Bronchial epithelial cell (primary cell): ENCODE measurements at regions not wholly inside any gene's neighbourhood (a gene's known extent, or its start where the extent isn't known, plus 50 kb on each side); places are given as distances from the start of the nearest gene placed in this dataset.

Experiments used
- DNase-seq: peaks from one replicate; pipeline ENCODE4 v3.0.0-alpha.2; 2010; ENCODE audit warnings: low read depth
- FAIRE-seq: peaks from 2 replicates; lab custom pipeline; 2011; peaks lifted over from hg19 to GRCh38; lab: Jason Lieb, UNC
- H3K27me3 ChIP-seq: 2 replicates; pipeline ENCODE4 v1.5.1; 2011; ENCODE audit warnings: low read length; ENCODE audit not compliant: control insufficient read depth, insufficient read depth
- H3K36me3 ChIP-seq: 2 replicates; pipeline ENCODE4 v1.5.1; 2011; ENCODE audit warnings: low read length; ENCODE audit not compliant: control insufficient read depth, insufficient read depth
- H3K4me3 ChIP-seq: 2 replicates; pipeline ENCODE4 v1.5.1; 2011; ENCODE audit warnings: mild to moderate bottlenecking, low read depth, low read length, control low read depth
- CTCF ChIP-seq: IDR thresholded peaks from 2 replicates; pipeline ENCODE4 v1.5.1; 2011; ENCODE audit warnings: mild to moderate bottlenecking, moderate library complexity, low read length, control low read depth, inconsistent platforms; ENCODE audit not compliant: insufficient read depth, severe bottlenecking

DNA sequence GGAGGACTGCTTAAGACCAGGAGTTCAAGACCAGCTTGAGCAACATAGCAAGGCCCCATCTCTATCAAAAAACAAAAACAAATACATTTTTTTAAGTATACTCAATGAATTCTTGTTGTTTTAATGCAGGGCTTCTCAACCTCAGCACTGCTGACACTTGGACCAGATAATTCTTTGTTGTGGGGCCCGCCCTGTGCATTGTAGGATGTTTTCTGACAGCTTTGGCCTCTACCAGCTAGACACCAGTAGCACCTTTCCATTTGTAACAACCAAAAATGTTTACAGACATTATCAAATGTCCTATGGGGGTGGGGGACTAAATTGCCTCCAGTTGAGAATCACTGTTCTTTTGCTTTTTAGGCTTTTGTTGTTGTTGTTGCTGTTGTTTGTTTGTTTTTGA lies 128.1 kb upstream of the MDM1 start:
- DNase-seq (no peak), FAIRE-seq (no peak)
- no peak for TF ChIP-seq CTCF
- Histone ChIP-seq H3K4me3 (no peak overlapping the region), H3K36me3 (no peaks in the 10 kb centered on the region), H3K27me3 (no peaks in the 10 kb centered on the region)

GRCh38 chr12:68461645-68462044 lies 129.5 kb upstream of the MDM1 start:
- FAIRE-seq (no peak), DNase-seq (no peak)
- no peaks in the 10 kb centered on the region for H3K27me3 ChIP-seq
- TF ChIP-seq CTCF = no peak
- no peak overlapping the region for H3K4me3 ChIP-seq
- no peaks in the 10 kb centered on the region for H3K36me3 ChIP-seq

DNA sequence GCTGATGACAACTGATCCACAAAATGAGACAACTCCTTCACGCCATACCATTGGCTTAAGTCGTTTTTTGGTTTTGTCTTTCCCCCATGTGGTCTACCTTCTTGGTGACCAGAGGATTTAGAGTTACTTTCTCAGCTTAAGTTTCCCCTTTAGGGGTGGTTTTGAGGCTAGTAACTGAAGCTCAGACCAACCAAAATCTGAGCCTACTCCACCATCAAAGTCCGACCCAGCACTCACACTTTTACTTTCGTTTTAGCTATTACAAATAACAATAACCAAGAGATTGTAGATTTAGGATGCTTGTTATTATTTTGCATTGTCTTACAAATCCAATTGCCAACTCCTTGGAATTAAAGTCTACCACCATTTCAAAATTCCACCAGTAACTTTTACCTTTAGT lies 130.6 kb upstream of the MDM1 start:
- Histone ChIP-seq H3K27me3 (no peaks in the 10 kb centered on the region), H3K36me3 (no peaks in the 10 kb centered on the region), H3K4me3 (no peak overlapping the region)
- DNase-seq (no peak), FAIRE-seq (peak; percentile 73)
- TF ChIP-seq CTCF = no peak

DNA sequence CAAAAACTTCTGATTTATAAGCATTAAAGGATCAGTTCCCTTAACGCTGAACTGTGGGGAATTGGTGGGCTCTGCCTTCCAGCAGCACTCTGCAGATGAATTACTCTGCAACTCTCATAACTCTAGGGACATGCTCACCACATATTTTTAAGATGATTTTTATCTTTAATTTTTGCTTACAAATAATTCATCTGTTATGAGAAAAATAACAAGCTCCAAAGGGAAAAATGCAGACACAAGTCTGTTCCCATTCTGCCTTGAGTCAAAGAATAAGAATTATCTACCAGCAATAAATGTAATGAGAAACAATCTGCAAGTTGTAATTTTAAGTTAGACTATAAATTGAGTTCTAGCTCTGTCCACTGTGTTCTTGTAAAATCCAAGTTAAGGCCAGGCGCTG lies 133.1 kb upstream of the MDM1 start:
- no peak for DNase-seq
- FAIRE-seq = no peak
- no peak overlapping the region for H3K4me3 ChIP-seq
- H3K36me3 ChIP-seq = no peaks in the 10 kb centered on the region
- H3K27me3 ChIP-seq = no peaks in the 10 kb centered on the region
- TF ChIP-seq CTCF = no peak

DNA sequence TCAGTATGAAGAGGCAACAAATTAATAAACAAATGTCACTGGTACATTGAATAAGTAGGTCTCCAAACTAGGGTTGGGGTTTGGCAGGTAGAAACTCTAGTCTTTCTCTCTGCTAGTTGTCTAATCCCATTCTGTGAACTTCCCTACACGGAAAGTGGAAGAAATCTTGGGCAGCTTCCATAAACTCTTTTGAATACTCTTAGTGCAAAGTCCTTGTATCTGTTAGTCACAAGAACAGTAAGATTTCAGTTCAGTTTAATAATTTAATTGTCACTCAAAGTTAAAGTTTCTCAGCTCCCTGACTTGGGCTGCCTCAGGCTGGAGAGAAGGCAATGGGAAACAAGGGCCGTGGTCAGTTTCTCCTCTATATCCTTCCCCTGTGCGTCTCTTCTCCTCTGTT lies 135.4 kb upstream of the MDM1 start:
- TF ChIP-seq CTCF = no peak
- Histone ChIP-seq H3K36me3 (no peaks in the 10 kb centered on the region), H3K4me3 (no peak overlapping the region), H3K27me3 (no peaks in the 10 kb centered on the region)
- no peak for FAIRE-seq
- DNase-seq = no peak

DNA sequence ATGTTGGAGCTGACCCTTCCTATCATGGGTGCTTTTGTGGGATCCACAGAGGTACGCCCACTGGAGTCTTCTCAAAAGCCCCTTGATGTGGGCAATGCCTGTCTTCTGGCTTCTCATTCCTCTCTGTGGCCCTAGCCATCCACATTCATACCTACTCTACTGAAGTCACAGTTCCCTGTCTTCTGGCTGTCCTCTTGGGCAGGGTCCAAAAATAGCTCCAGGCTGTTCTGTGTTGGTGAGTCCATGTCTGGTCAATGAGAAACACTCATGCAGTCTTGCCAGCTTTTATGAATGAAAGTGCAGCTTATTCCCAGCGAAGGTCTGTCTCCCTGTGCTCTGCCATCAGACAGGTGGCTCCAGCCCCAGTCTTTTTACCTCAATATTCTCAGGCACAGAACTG lies 135.9 kb upstream of the MDM1 start:
- no peak for DNase-seq
- Histone ChIP-seq H3K4me3 (no peak overlapping the region), H3K36me3 (no peaks in the 10 kb centered on the region), H3K27me3 (no peaks in the 10 kb centered on the region)
- no peak for TF ChIP-seq CTCF
- no peak for FAIRE-seq
